Ascending aorta (tissue), 2 donors: ENCODE measurements at regions not wholly inside any gene's neighbourhood (a gene's known extent, or its start where the extent isn't known, plus 50 kb on each side); places are given as distances from the start of the nearest gene placed in this dataset.
"Not testable (repeated sequence)": the region's sequence is repeated elsewhere in the genome, so short reads cannot be mapped to it uniquely, and the experiment has no call there.

Experiments
- DNase-seq, 2 donors: peaks; one replicate each; pipeline ENCODE4 v3.0.0-alpha.2; 2019; ENCODE audit warnings: low spot score in 2 of 2
- H3K27ac ChIP-seq, 2 donors: fragments of 200-600 bp; sonication (generic); one replicate each; pipeline ENCODE4 v1.5.1; 2016 to 2017; ENCODE audit warnings: mild to moderate bottlenecking in 1 of 2
- H3K27me3 ChIP-seq: fragments of 200-600 bp; sonication (generic); one replicate; pipeline ENCODE4 v1.5.1; 2017
- H3K36me3 ChIP-seq, 2 donors: fragments of 200-600 bp; sonication (generic); one replicate each; pipeline ENCODE4 v1.5.1; 2016
- H3K4me1 ChIP-seq, 2 donors: fragments of 200-600 bp; sonication (generic); one replicate each; pipeline ENCODE4 v1.5.1; 2016 to 2017; ENCODE audit warnings: mild to moderate bottlenecking in 1 of 2
- H3K4me3 ChIP-seq, 2 donors: fragments of 200-600 bp; sonication (generic); one replicate each; pipeline ENCODE4 v1.5.1; 2016 to 2017; ENCODE audit warnings: mild to moderate bottlenecking in 1 of 2
- H3K9me3 ChIP-seq, 2 donors: fragments of 200-600 bp; sonication (generic); one replicate each; pipeline ENCODE4 v1.5.1; 2016
- CTCF ChIP-seq, 3 experiments: fragments of 200-600 bp in 2 of 3; fragments of 450-650 bp in 1 of 3; sonication (generic) in 2 of 3; IDR thresholded peaks; one replicate each; pipeline ENCODE4 v1.5.1; 2016 to 2019; ENCODE audit warnings: antibody characterized with exemption in 3 of 3, mild to moderate bottlenecking in 1 of 3, moderate library complexity in 1 of 3
- intact Hi-C: fragments of 100-400 bp; cut with DNase I; formaldehyde crosslinking; loops from one replicate; pipeline ENCODE4 v1.15.1; 2023

DNA sequence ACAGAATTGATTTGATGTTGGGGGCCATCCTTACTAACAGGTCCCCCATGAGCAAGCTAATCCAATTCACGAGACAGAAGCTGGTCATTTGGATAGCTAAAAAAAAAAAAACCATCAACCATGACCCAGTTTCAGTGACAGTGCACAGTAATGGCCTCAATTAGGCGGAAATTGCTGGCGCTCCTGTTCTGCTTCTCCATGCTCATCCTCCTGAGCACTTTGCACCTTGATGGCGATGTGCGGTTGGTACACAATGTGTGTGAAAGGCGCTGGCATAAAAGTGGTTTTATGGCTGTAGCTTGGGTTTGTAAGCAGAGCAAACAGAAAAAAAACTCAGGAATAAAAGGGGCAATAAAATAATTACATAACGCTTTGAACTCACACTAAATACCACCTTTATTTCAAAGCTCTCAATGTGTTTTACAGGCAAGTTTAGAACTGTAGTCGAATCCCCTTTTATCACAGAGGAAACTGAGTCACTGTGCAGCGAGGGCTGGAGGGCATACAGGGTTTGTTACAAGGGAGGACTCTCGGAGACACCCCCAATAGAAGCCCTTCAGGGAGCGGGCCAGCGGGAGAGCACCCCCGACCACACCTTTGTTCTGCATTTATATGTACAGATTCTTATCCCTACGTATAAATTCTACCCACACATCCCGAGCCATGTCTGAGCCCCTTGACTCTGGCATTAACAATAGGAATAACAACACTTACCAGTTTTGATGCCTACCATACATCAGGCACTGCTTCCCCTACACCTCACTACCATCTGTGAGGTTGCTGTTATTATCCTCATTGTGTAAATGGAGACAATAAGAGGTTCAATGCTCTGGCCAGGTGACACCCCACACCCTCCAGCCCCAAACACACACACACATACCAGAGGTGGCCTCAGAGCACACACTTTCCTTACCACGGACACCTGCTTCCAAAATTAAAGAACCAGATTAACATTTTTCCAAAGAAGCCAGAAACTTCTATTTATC lies 213.5 kb upstream of the IRF2BP2 start:
- TF ChIP-seq CTCF (IDR thresholded peaks at IDR 0.05): no peak
- no peaks in the 10 kb centered on the region for H3K9me3 ChIP-seq
- no peak overlapping the region for H3K4me3 ChIP-seq
- no peak overlapping the region for H3K27ac ChIP-seq
- DNase-seq: no peak
- no peaks in the 10 kb centered on the region for H3K4me1 ChIP-seq
- intact Hi-C loops: no loop called here
- no peaks in the 10 kb centered on the region for H3K36me3 ChIP-seq
- H3K27me3 ChIP-seq: no peaks in the 10 kb centered on the region

DNA sequence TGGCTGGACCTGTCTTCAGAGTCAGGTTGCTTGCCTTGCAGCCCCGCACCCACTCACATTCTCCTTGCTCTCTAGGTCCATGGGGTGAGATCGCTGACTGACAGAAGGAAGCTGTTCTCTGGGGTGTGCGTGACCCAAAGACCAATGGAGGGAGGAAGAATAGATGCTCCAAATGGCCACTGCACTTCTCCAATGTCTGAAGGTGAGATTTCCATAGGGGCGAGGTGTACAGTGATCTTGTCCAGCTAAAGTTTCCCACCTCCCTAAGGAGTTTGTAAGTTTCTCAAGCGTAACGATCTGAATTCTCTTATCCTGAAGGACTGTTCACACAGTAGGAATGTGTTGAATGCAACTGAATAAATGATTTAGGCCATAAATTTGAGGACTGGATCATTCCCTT lies 211.9 kb upstream of the IRF2BP2 start:
- Histone ChIP-seq H3K9me3 (no peaks in the 10 kb centered on the region), H3K27ac (no peak overlapping the region), H3K36me3 (no peaks in the 10 kb centered on the region), H3K27me3 (no peaks in the 10 kb centered on the region), H3K4me3 (no peak overlapping the region), H3K4me1 (no peaks in the 10 kb centered on the region)
- intact Hi-C loops: no loop called here
- no peak for DNase-seq
- no peak for TF ChIP-seq CTCF (IDR thresholded peaks at IDR 0.05)

DNA sequence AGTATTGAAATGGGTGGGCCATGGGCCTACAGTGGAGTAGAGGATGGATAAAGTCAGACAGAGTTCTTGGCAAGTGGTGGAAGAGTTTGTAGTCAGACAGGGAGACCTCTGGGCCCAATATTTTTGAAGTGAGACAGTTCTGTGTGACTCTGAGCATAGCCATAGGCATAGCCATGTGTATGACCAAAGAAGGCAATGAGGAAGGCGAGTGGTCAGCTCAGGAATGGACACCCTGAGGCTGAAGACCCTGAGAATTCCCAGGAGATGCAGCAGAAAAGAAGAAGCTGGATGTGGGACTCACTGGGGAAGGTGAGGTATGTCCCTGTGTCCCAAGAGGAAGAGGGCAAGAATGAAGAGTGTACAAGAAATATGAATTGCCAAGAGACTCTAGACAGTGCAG lies 210.6 kb upstream of the IRF2BP2 start:
- intact Hi-C loops: no loop called here
- TF ChIP-seq CTCF (IDR thresholded peaks at IDR 0.05): no peak
- no peaks in the 10 kb centered on the region for H3K36me3 ChIP-seq
- H3K27me3 ChIP-seq: no peaks in the 10 kb centered on the region
- H3K9me3 ChIP-seq: no peaks in the 10 kb centered on the region
- no peaks in the 10 kb centered on the region for H3K4me1 ChIP-seq
- no peak overlapping the region for H3K27ac ChIP-seq
- no peak for DNase-seq
- no peak overlapping the region for H3K4me3 ChIP-seq

DNA sequence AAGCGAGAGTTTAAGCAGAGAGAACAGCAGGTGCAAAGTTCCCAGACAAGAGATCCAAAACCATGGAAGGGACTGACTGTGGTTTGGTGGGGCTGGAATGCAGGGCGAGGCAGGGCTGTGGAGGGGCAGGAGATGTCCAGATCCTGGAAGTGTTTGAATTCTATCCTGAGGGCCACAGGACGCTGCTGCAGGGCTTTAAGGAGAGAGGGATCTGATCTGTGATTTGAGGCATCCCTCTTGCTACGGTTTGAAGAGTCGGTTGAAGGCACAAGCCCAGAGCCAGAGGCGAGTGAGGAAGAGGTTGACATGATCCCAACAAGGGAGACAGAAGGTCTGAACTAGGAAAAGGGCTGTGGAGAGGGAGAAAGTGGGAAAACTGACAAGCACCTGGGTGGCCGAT lies 209.9 kb upstream of the IRF2BP2 start:
- H3K9me3 ChIP-seq, intact Hi-C loops, H3K27me3 ChIP-seq, DNase-seq, H3K4me3 ChIP-seq, H3K4me1 ChIP-seq, H3K36me3 ChIP-seq, H3K27ac ChIP-seq: not testable (repeated sequence)

- H3K9me3 ChIP-seq, H3K4me1 ChIP-seq, H3K27me3 ChIP-seq, intact Hi-C loops, DNase-seq, H3K4me3 ChIP-seq, H3K36me3 ChIP-seq, H3K27ac ChIP-seq: not testable (repeated sequence)
Measured at GRCh38 chr1:234818040-234818387, 208.0 kb upstream of the IRF2BP2 start.

- H3K9me3 ChIP-seq, H3K4me3 ChIP-seq, H3K36me3 ChIP-seq, DNase-seq, H3K27me3 ChIP-seq, intact Hi-C loops, H3K4me1 ChIP-seq: not testable (repeated sequence)
- peak overlapping the region in 1 of 2 donors; percentile 23 for H3K27ac ChIP-seq
Measured at GRCh38 chr1:234817313-234818039, 207.5 kb upstream of the IRF2BP2 start.

DNA sequence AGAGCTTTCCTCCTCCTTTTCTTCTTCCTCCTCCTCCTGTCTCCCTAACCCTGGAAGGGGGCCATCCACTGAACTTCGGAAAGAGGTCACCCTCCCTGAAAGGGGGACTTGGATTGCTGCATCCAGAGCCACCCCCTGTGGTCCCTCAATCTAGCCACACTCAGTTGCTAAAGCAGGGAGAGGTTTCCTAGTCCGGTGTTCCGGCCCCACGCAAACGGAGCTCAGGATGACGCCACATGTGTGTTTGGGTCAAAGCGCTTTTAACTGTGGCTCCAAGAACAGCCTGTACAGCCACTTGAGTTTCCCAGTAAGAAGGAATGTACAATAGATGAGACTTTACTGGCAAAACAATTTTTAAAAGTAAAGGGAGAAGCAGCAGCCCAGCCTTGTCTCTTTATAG lies 206.9 kb upstream of the IRF2BP2 start:
- DNase-seq, H3K4me3 ChIP-seq, intact Hi-C loops, H3K4me1 ChIP-seq, H3K36me3 ChIP-seq, H3K9me3 ChIP-seq, H3K27me3 ChIP-seq: not testable (repeated sequence)
- peak overlapping the region in 1 of 2 donors; percentile 23 for H3K27ac ChIP-seq

DNA sequence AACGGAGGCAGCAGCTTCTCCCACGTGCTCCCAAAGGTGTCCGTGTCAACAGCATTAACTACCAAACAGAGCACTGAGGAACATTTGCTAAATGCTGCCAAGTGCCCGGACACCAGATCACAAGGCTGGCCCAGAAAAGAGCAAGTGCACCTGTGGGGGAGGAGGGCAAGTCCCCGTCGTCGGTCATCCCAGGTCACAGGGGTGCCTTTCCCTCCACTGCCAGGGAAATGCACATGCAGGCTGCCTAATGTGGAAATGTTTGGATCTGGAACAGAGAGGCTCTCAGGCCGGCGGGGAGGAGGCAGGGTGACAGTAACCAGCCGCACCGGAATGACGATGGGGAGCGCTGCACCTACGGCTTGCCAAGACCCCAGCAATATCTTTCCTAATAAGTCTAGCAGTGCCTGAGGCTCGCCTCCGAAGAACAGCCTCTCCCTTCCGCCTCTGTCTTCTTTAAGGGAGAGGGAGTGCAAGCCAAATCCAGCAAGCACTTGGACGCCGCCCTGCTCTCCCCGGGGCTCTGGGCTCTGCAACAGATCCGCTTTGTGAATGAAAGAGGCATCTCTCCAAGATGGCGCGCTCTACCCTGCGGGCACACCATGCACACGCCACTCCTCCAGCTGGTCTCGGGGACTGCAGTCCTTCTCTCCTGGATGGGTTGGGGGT lies 206.3 kb upstream of the IRF2BP2 start:
- peak overlapping the region in 1 of 2 donors; percentile 49 for H3K4me3 ChIP-seq
- H3K9me3 ChIP-seq, H3K27me3 ChIP-seq, intact Hi-C loops, H3K27ac ChIP-seq, H3K36me3 ChIP-seq, H3K4me1 ChIP-seq: not testable (repeated sequence)
- peak in 1 of 2 donors; percentile 75 for DNase-seq

- H3K27me3 ChIP-seq, intact Hi-C loops, H3K36me3 ChIP-seq, H3K4me3 ChIP-seq, DNase-seq, H3K9me3 ChIP-seq, H3K27ac ChIP-seq, H3K4me1 ChIP-seq: not testable (repeated sequence)
Measured at GRCh38 chr1:234815295-234815815, 205.4 kb upstream of the IRF2BP2 start.

DNA sequence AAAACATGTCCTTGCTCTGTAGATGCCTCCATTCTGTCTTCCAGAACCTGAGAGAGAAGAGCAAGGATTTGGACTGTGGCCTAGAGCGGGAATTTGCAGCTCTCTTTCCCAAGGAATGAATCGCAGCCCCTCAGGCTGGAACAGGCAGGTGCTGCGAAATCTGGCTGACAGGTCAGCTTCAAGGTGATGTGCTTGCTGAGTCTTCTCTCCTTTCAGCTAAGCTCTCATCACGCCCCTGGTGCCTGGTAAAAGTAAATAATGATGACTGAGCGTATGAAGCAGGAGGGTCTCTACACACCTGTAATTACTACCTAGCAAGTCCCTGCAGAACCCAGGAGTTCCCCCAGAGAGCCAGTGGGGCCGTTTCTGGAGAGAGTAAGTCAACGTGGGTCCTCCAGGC lies 204.3 kb upstream of the IRF2BP2 start:
- H3K9me3 ChIP-seq, H3K4me1 ChIP-seq, intact Hi-C loops, H3K36me3 ChIP-seq, DNase-seq, H3K27me3 ChIP-seq, H3K27ac ChIP-seq, H3K4me3 ChIP-seq: not testable (repeated sequence)
